HG03558 (cell line): ENCODE measurements at regions not wholly inside any gene's neighbourhood (a gene's known extent, or its start where the extent isn't known, plus 50 kb on each side); places are given as distances from the start of the nearest gene placed in this dataset.

Source experiments
- ATAC-seq: cut with Tn5 transposase; IDR thresholded peaks from one replicate; pipeline ENCODE4 v1.9.1; 2021; ENCODE audit warnings: moderate number of reproducible peaks; ENCODE audit not compliant: unreplicated experiment; ENCODE audit errors: extremely low read depth

DNA sequence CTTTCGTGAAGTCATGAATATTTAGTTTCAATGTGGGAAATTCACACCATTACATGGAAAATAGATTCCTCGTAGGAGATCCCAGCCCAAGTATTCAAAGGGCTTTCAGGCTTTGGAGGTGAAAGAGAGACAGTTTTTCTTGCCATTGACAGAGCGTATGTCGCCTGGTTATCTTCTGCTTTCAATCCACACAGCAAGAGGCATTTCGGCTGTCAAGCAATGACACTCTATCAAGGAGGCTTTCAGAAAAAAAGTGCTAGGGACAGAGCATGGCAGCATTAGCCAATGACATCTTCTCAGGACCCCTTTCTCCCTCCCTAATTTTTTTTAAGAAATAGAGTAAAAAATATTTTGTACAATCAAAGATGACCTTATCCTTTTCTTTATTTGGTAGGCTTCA is 492.8 kb downstream of the TMEM182 start:
- ATAC-seq = no peak

DNA sequence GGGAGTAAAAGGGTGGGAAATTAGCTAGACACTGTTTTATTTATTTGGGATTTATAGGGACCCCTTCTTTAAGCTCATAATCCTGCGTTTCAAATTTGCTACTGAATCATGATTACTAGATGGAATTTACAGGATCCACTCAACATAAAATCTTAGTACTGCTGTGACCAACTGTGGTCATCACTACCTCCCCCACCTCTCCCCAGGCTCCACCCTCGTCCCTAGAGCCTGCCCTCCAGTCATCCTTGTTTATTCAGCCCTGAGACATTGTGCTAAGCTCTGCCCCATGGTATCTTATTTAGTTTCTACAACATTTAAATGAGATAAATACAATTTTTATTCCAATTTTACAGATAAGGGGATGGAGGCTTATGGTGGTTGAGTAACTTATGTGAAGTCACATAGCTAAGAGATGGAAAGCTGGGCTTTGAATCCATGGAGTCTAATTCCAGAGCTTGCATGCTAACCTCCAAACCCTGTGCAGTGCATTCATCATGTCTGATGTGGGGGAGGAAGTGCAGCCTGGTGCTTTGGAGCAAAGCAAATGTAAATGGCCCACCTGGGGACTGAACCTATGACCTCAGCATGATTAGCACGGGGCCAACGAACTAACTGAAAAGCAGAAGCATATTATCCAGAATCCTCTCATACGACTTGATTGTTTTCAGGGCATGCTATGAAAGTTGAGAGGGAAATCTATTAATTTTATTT is 502.4 kb downstream of the TMEM182 start:
- no peak for ATAC-seq

DNA sequence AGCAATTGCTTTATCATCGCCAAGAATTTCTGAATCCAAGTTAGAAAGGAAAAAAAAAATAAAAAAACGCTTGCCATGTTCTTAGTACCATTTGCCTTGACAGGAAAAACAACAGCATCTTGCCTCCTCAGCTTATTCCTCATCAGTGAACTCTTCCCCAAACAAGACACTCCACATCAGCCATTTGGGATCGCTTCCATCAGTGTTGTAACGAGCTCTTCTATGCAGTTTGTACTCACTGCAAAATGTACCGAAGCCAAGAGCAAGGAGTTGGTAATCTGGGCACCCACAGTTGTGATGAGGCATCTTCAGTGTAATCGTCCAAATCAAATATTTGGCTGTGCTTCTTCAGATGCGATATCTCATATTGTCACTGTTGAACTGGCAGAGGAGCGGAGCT is 503.7 kb downstream of the TMEM182 start:
- no peak for ATAC-seq

DNA sequence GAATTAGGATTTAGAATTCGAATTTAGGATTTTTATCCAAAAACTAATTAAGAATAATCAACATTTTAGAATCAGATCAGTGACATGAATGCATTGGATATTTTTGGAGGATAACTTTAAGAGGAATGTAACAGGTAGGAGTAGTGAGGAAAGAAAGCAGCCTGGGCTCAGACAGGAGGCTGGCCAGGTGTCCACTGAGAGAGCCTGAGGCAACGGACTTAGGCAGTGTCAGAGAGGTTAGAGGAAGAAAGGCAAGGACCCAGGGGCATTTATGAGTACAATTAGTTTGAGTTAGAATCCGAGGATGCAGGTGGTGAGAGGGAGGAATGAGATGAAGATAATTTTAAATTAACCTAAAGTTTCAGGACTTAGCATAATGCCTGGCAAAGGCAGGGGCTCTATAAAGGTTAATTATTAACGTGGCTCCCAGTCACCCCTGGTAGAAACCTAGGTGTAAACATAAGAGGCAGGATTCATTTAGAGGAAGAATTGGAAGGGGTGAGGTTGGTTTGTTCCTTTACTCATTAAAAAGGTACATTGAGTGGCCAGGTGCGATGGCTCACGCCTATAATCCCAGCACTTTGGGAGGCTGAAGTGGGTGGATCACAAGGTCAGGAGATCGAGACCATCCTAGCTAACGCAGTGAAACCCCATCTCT is 507.1 kb downstream of the TMEM182 start:
- ATAC-seq = no peak

DNA sequence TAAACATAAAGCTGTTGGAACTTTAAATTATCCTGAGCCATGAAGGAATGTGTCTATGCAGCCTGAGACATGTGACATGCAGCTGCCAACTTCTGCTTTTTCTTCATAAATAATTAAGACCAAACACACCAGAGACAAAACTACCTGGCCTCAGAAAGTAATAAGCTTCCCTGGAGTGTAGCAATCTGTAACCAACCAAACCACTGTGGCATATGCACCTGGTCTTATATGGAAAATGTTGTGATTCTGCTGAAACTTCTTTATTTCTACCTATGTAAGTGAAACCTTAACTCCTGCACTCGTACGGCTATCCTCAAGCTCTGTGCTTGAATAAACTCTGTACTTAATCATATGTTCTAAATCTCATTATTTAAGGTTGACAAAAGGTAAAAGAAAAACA is 515.0 kb downstream of the TMEM182 start:
- no peak for ATAC-seq

DNA sequence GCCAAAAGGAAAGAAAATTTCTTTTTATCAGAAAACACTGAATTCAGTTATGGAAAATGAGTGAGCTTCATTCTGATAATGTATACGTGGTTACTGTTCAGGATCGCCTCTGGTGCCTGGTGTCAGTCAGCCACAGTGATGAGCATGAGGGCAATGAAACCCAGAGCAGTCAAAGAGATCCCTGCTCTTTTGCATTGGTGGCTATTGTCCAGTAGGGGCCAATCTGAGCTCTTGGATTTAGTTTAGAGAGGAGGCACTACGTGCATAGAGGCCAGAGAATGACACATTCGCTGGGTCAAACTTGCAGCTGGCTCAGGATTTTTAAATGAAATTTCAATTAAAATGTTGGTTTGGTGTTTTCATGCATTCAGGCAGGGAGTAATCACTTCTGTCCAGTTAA is 522.9 kb downstream of the TMEM182 start:
- ATAC-seq = no peak

DNA sequence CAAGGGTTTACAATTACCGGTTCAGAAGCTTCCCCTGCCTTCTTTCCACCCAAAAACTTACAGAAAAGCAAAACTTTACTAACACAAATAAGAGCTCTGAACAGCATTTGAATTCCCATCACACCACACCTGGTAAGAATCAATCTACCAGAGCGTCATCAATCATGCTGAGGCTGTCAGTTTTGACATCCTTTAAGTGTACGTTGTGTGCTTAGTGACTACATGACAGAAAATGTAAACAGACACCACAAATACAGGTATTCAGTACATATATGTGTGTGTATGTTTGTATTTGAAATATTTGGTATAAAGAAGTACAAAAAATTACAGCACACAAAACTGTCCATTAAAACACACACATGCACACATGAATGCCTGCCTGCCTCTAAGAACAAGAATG is 523.5 kb downstream of the TMEM182 start:
- no peak for ATAC-seq

DNA sequence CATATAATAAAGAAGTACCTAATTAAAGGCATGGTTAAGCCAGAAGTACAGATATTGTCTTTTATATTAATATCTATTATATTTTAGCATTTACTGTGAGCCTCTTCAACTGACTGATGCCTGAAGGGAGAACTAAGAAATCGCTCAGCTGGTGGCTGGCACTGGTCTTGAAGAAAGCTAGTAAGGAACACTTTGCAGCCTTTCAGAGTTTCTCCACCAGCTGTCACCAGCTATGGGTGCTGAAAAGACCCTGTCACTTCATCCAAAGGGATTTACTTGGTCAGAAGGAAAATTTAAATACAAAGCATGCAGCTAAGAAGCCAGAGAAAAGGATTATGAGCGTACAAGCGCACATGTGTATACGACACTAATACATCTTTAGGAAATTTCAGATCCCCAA is 525.9 kb downstream of the TMEM182 start:
- ATAC-seq = no peak

DNA sequence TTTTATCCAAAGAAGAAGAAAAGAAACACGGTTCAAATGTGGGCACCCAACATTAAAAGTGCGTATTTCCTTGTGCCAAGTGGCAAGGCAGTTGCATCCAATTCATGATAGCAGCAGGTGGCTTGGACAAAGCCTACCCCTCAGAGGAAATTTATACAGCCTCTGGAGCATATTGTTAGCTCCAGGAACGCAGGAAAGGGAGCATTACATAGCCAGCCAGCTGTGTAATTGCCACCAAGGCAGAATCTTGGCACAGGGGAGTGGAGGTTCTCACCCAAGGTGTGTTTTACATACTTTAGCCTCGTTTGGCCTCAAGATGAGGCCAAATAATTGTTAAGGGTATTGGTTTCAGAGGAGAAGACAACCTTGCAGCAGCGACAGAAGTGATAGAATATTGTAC is 526.9 kb downstream of the TMEM182 start:
- ATAC-seq = no peak

DNA sequence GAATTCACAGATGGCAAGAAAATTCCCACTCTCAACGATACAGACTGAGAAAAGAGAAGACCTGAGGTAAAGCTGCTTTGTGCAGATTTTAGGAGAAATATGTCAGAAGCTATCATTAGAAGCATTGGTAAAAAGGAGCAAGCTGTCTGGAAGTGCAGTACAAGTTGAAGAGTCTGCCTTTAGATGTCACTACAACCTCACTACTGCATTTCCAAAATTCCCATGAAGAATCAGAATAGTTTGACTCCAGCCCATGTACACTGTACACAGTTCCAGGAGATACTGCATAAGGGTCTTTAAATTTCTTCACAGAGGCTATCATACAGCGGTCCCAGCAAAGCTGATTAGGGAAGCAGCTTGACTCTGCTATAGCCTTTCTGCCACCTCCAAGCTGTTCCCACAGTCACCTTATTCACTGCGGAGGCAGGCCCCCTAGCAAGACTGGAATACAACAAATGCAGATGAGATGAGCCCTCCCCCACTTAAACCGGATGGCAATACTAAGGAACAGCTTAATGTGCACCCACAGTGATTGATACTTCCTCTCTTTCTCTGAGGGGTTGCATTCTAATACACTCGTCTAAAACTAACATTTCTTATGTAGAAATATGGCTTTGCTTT is 527.4 kb downstream of the TMEM182 start:
- ATAC-seq = no peak

DNA sequence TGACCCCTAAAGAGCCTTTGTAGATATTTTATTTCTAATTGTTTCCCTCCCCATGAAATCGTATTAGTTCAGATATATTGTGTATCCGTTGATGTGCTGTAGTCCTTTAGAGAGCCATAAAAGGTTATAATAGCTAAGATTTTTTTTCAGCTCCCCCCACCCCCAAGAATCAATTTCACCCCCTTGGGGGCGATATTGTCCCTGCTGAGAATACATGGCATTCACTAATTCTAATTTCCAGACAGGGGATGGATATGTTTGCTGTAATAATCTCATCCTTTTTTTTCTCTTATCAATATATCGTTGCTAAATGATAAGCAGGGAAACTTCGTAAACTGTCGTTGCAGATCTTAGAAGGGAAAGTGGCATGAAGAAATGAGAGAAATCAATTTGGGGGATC is 530.7 kb downstream of the TMEM182 start:
- no peak for ATAC-seq

DNA sequence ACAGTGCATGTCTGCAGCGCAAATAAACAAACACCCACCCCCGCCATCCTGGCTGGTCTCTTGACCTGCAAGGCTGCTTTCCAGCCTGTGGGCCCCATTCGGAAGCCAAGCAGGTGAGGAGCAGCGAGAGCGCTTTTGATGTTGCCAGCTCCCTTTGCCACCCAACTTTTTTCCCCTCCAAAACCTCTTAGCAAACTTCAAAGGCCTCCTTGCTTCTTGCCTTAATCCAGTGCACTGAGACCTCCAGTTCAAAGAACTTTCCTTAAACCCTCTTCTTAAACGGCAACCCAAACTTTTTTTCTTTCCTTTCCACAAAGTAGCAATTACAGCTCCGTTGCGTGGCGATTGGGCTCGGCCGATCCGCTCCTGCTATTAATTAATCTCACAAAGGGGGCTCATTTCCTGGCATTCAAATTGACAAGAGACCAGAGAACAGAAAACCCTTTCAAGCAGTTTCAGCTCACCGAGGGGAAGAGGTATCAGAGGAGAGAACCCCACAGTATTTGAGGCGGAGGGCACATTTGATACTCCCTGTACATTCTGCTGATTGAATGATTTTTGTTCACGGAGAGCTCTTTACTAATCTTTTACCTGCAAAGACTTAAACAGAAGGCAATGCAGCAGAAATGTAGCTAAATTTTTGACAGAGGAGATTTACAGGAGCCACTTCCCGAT is 531.4 kb downstream of the TMEM182 start:
- ATAC-seq = no peak

DNA sequence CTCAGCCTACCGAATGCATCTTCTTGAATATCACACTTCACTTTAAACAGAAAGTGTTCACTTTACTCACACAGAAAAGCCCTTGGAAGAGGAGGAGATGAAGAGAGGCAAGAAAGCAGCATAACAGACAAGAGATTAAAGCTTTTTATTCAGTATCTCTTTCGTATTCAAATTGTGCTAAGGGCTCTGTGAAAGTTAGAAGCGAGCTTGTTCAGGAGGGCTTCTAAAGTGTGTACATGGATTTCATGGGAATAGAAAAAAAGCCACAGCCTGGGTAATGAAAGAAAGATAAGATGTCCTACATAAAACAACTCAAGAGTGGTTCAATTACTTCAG is 531.9 kb downstream of the TMEM182 start:
- no peak for ATAC-seq

DNA sequence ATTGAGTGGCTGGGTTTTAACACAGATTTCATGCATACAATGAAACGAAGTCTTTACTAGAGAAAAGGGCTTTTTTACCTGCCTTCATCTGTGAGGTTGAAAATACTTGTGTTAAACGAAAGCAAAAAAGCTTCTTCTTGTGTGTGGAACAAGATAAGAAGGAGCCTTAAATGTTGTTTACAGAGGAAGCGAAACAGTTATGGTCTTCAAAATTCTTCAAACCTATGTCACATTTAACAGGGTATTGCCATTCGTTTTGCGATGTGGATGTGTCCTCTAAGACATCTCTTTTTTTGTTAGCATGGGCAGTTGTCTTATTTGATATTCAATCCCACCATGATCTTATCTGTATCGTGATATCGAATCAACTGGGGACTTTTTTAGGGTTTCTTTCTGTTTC is 532.6 kb downstream of the TMEM182 start:
- ATAC-seq = no peak

DNA sequence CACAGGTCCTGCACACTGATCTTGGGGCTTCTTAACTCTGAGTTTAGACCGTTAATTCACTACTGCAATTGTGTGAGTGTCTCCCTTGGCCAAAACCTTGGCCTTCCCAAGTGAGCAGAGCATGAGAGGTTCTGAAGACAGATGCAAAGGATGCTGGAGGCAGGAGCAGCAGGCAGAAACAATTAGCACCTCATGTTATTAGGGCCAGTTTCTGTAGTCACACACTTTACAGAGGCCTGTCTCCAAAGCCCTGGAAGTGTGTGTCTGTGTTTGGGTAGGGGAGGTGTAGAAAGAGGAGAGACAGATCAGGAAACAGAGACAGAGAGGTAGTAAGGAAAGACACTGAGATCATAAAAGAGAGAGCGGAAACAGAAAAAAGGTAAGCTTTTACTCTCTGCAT is 533.8 kb downstream of the TMEM182 start:
- ATAC-seq = no peak

DNA sequence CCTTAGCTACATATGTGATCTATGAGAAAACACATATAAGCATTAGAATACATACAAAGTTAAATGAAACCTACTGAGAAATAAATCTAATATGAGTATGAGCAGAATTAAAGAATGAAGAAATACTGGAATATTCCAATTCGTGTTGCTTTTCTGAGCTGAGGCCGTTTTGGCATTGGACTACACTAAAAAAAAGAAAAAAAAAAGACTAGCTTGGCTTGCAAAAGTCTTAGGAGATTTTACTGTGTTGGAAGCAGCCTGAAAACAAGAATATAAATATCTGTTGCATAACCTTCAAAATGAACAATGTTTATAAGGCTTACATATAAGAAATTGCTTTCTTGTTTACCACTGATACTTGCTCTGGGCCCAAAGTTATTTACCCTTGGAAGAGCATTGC is 562.8 kb downstream of the TMEM182 start:
- ATAC-seq = no peak

DNA sequence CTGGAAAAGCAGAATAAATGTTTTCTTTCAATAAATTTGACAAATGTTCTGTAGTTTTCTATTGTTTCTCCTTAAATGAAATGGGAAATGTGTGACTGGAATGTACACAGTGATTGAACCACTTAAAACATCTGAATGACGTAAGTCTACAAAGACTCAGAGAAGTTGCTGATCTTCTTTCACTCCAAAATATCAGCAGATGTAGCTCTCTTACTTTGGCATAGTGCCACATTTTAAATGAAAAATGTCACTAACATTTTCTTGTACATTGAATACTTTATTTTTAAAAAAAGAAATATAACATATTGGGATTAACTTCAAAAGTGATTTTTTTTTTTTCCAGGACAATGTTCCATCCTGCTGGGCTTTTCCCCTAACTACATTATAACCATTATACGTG is 565.6 kb downstream of the TMEM182 start:
- ATAC-seq = no peak

DNA sequence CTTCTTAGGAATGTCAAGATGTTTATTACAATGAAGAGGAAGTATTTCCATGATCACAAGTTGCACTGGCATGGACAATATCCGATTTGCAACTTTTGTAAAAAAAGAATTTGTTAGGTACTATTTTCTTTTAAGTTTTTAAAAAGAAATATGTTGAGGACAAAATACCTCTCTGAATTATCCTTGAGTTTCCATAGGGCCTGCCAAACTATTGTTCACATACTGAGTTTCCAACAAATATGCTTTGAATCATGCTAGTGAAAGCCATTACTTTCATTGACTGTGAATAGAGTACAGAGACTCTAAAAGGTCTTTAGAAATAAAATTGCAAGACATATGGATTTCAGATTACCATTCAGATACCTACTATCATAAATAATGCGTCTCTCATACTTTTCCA is 566.1 kb downstream of the TMEM182 start:
- no peak for ATAC-seq

DNA sequence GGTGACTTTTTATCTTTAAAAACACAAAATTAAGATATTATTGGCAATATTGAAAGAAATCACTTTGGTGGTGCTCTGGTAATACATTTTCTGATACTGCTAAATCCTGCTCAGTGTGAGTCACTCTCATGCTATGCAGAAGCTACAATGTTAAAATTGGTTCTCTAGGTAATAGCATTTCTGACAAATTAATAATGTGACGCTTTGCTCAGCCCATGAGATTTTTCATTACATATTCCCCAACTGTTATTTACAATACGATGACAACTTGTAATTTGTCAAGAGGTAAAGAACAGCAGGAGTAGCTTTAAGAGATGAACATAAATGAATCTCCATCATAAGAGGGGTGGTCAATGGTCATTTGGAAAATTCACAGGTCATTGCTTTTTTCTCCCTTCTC is 573.6 kb downstream of the TMEM182 start:
- no peak for ATAC-seq

DNA sequence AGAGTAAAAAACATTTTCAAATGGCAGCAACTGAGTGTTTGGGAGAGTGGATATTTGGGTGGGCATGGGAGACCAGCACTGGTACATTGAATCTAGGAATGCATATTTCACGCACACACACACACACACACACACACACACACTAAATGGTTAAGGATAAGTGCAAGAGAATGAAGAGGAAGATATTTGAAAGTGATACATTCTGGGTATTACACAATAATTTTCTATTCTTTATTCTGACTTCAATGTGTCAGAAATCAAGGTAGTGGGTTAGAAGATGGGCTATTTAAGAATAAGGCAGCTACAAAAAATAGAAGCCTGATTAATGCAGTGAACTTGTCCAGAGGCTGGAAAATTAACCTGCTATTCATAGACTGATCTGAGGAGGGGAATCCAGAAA is 577.0 kb downstream of the TMEM182 start:
- no peak for ATAC-seq

DNA sequence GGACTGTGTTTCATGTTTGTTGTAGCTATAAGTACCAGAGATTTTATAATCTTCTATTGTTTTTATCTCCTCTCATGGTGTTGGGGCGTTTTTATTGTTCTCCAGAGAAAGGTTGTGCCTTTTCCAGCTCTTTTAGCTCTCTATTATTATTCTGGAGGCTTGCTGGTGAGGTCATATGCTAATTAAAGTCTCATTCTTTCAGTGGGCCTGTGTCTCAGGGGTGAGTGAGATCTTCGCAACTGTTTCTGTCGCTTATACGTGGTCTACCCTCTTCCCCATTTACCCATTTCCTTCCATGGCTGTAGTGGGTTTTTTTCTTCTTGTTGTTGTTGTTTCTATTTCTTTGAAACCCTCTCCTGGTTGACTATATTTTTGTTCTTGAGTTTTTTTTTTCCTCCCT is 584.9 kb downstream of the TMEM182 start:
- ATAC-seq = no peak
